GM12878 (cell line): ENCODE measurements at regions not wholly inside any gene's neighbourhood (a gene's known extent, or its start where the extent isn't known, plus 50 kb on each side); places are given as distances from the start of the nearest gene placed in this dataset.

Experiments
- CBX5 ChIP-seq: sonication (generic); IDR thresholded peaks from 2 replicates; pipeline ENCODE4 v1.6.1; 2016; ENCODE audit warnings: low read depth, moderate library complexity, mild to moderate bottlenecking, inconsistent platforms
- CHD4 ChIP-seq: fragments of 200-600 bp; sonication (generic); IDR thresholded peaks from 2 replicates; pipeline ENCODE4 v1.6.1; 2016; ENCODE audit warnings: mild to moderate bottlenecking
- CTCF ChIP-seq, 3 experiments: IDR thresholded peaks in 2 of 3; conservative IDR thresholded peaks in 1 of 3; 2 replicates each; pipeline ENCODE4 v1.5.1; 2011; ENCODE audit warnings: low read depth in 3 of 3, low read length in 3 of 3, mild to moderate bottlenecking in 3 of 3, control low read depth in 2 of 3, moderate library complexity in 2 of 3, inconsistent platforms in 1 of 3, mixed read lengths in 1 of 3; ENCODE audit not compliant: control insufficient read depth in 2 of 3, insufficient read depth in 1 of 3; ENCODE audit errors: extremely low read depth in 1 of 3
- E4F1 ChIP-seq: fragments of 450-650 bp; IDR thresholded peaks from 2 replicates; pipeline ENCODE4 v1.6.1; 2018; ENCODE audit warnings: borderline replicate concordance, mild to moderate bottlenecking; ENCODE audit not compliant: partially characterized antibody
- ELK1 ChIP-seq: IDR thresholded peaks from 2 replicates; pipeline ENCODE4 v1.6.1; 2012; ENCODE audit warnings: low read depth, low read length, improper control_type of control experiment
- RUNX3 ChIP-seq: IDR thresholded peaks from 2 replicates; pipeline ENCODE4 v1.6.1; 2012; ENCODE audit warnings: low read length, inconsistent platforms
- STAT3 ChIP-seq: IDR thresholded peaks from 2 replicates; pipeline ENCODE4 v1.6.1; 2011; ENCODE audit warnings: low read depth, low read length, improper control_type of control experiment
- ZZZ3 ChIP-seq: IDR thresholded peaks from 2 replicates; pipeline ENCODE4 v1.6.1; 2011; ENCODE audit warnings: low read depth; ENCODE audit not compliant: control insufficient read depth, insufficient read length

- no peak for TF ChIP-seq ELK1
- TF ChIP-seq STAT3, result no peak
- TF ChIP-seq E4F1, result no peak
- TF ChIP-seq RUNX3, result no peak
- TF ChIP-seq CHD4, result no peak
- no peak for TF ChIP-seq CBX5
- no peak for TF ChIP-seq ZZZ3
- TF ChIP-seq CTCF (IDR thresholded peaks at IDR 0.05 in 2 of 3, conservative IDR thresholded peaks at IDR 0.05 in 1 of 3; ENCODE audit: control insufficient read depth in 2 of 3, extremely low read depth in 1 of 3, insufficient read depth in 1 of 3, low read depth in 3 of 3, low read length in 3 of 3), result no peak
Measured at GRCh38 chr3:72341920-72342319, 506.3 kb downstream of the SHQ1 start (continued).
